ENCODE measurements at regions not wholly inside any gene's neighbourhood (a gene's known extent, or its start where the extent isn't known, plus 50 kb on each side); places are given as distances from the start of the nearest gene placed in this dataset.

GRCh38 chr1:198932351-198932991 lies 293.6 kb downstream of the PTPRC start:
- TF ChIP-seq CTCF (IDR thresholded peaks at IDR 0.05; ENCODE audit: insufficient read depth, low read length) (no peak), POLR2AphosphoS5 (IDR thresholded peaks at IDR 0.05; ENCODE audit: low read depth) (peak; percentile 27; the same call in 1 of the 2 replicates)

All from HL-60 (cell line).